ACC112 (cell line): ENCODE measurements at regions not wholly inside any gene's neighbourhood (a gene's known extent, or its start where the extent isn't known, plus 50 kb on each side); places are given as distances from the start of the nearest gene placed in this dataset.
"Not testable (repeated sequence)": the region's sequence is repeated elsewhere in the genome, so short reads cannot be mapped to it uniquely, and the experiment has no call there.

Experiments used
- H2AFZ ChIP-seq: fragments of 200-600 bp; sonication (generic); one replicate; pipeline ENCODE4 v1.6.0; 2017; ENCODE audit warnings: antibody characterized with exemption, low read length; ENCODE audit not compliant: unreplicated experiment
- H3K27ac ChIP-seq: fragments of 200-600 bp; sonication (generic); 2 replicates; pipeline ENCODE4 v1.5.1; 2014; ENCODE audit warnings: low read depth, mild to moderate bottlenecking, antibody characterized with exemption, low read length, moderate library complexity
- H3K27me3 ChIP-seq: fragments of 200-600 bp; sonication (generic); 2 replicates; pipeline ENCODE4 v1.6.1; 2014; ENCODE audit warnings: mild to moderate bottlenecking, antibody characterized with exemption, low read length, moderate library complexity, mixed read lengths; ENCODE audit not compliant: insufficient read depth
- H3K36me3 ChIP-seq: fragments of 200-600 bp; sonication (generic); 2 replicates; pipeline ENCODE4 v1.6.1; 2016; ENCODE audit warnings: mild to moderate bottlenecking, antibody characterized with exemption, low read length, moderate library complexity, mixed read lengths; ENCODE audit not compliant: insufficient read depth
- H3K4me1 ChIP-seq: fragments of 200-600 bp; sonication (generic); one replicate; pipeline ENCODE4 v1.6.1; 2016; ENCODE audit warnings: low read length, mixed read lengths; ENCODE audit not compliant: insufficient read depth, unreplicated experiment, control insufficient read depth
- H3K4me3 ChIP-seq: fragments of 200-600 bp; sonication (generic); 2 replicates; pipeline ENCODE4 v1.5.1; 2014; ENCODE audit warnings: mild to moderate bottlenecking, low read depth, low read length
- H3K79me2 ChIP-seq: fragments of 200-600 bp; sonication (generic); one replicate; pipeline ENCODE4 v1.6.0; 2016; ENCODE audit warnings: low read length; ENCODE audit not compliant: control insufficient read depth, unreplicated experiment, insufficient read depth

DNA sequence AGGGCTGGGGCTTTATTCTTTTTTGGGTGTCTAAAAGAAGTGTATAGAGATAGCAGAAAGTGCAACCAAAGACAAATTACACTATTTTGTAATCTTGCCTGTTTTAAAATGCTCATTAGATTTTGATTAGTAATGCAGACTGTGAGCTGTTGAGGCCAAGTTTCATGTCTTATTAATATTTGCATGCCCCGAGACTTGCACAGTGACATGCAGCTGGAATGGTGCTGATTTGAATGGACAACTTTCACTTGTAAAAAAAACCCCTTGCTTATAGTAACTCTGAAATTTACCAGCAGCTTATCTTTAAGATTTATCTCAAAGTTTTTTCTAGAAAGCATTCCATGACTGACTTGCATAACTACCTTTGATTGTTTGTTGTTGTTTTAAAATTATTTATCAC lies 835.1 kb upstream of the IGFBP7 start:
- no peaks in the 10 kb centered on the region for H3K79me2 ChIP-seq
- no peak overlapping the region for H3K27ac ChIP-seq
- no peak overlapping the region for H2AFZ ChIP-seq
- no peak overlapping the region for H3K4me3 ChIP-seq
- H3K27me3 ChIP-seq, result no peaks in the 10 kb centered on the region
- no peaks in the 10 kb centered on the region for H3K36me3 ChIP-seq
- H3K4me1 ChIP-seq, result no peaks in the 10 kb centered on the region

GRCh38 chr4:57943682-57944081 lies 833.5 kb upstream of the IGFBP7 start:
- H3K27ac ChIP-seq, result no peak overlapping the region
- no peaks in the 10 kb centered on the region for H3K36me3 ChIP-seq
- H3K4me3 ChIP-seq, result no peak overlapping the region
- no peaks in the 10 kb centered on the region for H3K4me1 ChIP-seq
- H3K79me2 ChIP-seq, result no peaks in the 10 kb centered on the region
- no peak overlapping the region for H2AFZ ChIP-seq
- H3K27me3 ChIP-seq, result no peaks in the 10 kb centered on the region

DNA sequence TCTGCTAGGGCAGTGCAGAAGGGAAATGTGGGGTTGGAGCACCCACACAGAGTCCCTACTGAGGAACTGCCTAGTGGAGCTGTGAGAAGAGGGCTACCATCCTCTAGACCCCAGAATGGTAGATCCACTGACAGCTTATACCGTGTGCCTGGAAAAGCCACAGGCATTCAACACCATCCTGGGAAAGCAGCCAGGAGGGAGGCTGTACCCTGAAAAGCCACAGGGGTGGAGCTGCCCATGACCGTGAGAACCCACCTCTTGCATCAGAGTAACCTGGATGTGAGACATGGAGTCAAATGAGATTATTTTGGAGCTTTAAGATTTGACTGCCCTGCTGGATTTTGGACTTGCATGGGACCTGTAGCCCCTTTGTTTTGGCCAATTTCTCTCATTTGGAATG lies 827.1 kb upstream of the IGFBP7 start:
- H3K36me3 ChIP-seq, H3K4me3 ChIP-seq, H3K4me1 ChIP-seq, H3K27me3 ChIP-seq, H2AFZ ChIP-seq, H3K79me2 ChIP-seq, H3K27ac ChIP-seq: not testable (repeated sequence)

DNA sequence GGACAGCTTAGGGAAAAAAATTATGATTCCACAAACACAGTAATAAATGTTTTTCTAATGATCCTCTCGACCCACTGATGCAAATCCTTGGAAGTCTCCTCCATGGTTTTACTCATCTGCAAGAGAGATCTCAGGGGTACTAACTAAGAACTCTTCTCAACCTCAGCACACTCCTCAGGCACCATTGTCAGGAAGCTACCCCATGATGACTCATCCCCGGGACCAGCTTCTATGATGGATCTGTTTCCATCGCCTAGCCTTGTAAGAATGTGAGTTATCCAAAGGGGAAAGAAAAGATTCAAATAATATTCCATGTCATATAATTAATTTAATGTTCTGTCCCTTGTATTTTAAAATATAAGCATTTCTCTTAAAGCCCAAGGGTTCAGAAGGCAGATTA lies 816.1 kb upstream of the IGFBP7 start:
- no peak overlapping the region for H3K27ac ChIP-seq
- no peak overlapping the region for H3K4me3 ChIP-seq
- no peaks in the 10 kb centered on the region for H3K27me3 ChIP-seq
- no peaks in the 10 kb centered on the region for H3K36me3 ChIP-seq
- no peaks in the 10 kb centered on the region for H3K4me1 ChIP-seq
- no peak overlapping the region for H2AFZ ChIP-seq
- H3K79me2 ChIP-seq, result no peaks in the 10 kb centered on the region

DNA sequence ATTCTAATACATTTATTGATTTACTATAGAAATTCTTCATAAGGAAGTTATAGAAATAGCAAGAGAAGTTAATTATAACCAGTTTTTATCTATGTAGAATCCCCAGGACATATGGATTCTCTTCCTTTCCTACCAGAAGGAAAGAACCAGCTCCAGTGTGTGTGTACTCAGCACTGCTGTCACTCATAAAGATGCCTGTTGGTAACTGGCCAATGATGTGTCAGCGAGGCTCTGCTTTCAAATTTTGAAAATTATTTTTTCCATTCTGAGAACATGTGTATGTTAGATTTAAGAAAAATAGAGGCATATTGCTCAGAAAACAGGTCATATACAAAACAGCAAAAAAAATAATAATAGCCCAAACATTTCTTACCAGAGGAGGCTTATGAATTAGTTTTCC lies 814.8 kb upstream of the IGFBP7 start:
- H3K27ac ChIP-seq, result no peak overlapping the region
- H3K4me3 ChIP-seq, result no peak overlapping the region
- no peaks in the 10 kb centered on the region for H3K36me3 ChIP-seq
- no peak overlapping the region for H2AFZ ChIP-seq
- H3K27me3 ChIP-seq, result no peaks in the 10 kb centered on the region
- no peaks in the 10 kb centered on the region for H3K4me1 ChIP-seq
- no peaks in the 10 kb centered on the region for H3K79me2 ChIP-seq

- no peak overlapping the region for H2AFZ ChIP-seq
- H3K4me1 ChIP-seq, result no peaks in the 10 kb centered on the region
- no peak overlapping the region for H3K4me3 ChIP-seq
- no peaks in the 10 kb centered on the region for H3K27me3 ChIP-seq
- H3K27ac ChIP-seq, result no peak overlapping the region
- no peaks in the 10 kb centered on the region for H3K36me3 ChIP-seq
- H3K79me2 ChIP-seq, result no peaks in the 10 kb centered on the region
Observed at GRCh38 chr4:57916479-57916878, 806.3 kb upstream of the IGFBP7 start.

DNA sequence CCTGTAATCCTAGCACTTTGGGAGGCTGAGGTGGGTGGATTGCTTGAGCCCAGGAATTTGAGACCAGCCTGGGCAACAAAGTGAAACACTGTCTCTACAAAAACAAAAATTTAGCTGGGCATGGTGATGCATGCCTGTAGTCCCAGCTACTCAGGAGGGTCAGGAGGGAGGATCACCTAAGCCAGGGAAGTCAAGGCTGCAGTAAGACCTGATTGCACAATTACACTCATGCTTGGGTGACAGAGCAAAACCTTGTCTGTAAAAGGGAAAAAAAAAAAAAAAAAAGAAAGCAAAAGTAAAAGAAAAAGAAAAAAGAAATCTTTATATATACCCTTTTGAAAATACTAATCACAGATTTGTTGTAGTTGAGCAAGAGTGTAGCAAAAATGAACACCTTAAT lies 801.0 kb upstream of the IGFBP7 start:
- no peak overlapping the region for H3K27ac ChIP-seq
- no peaks in the 10 kb centered on the region for H3K27me3 ChIP-seq
- no peak overlapping the region for H2AFZ ChIP-seq
- H3K4me1 ChIP-seq, result no peaks in the 10 kb centered on the region
- no peak overlapping the region for H3K4me3 ChIP-seq
- H3K36me3 ChIP-seq, result no peaks in the 10 kb centered on the region
- no peaks in the 10 kb centered on the region for H3K79me2 ChIP-seq

GRCh38 chr4:57910151-57910550 lies 800.0 kb upstream of the IGFBP7 start:
- no peak overlapping the region for H3K4me3 ChIP-seq
- no peak overlapping the region for H2AFZ ChIP-seq
- no peaks in the 10 kb centered on the region for H3K36me3 ChIP-seq
- no peaks in the 10 kb centered on the region for H3K79me2 ChIP-seq
- H3K4me1 ChIP-seq, result no peaks in the 10 kb centered on the region
- no peaks in the 10 kb centered on the region for H3K27me3 ChIP-seq
- no peak overlapping the region for H3K27ac ChIP-seq

DNA sequence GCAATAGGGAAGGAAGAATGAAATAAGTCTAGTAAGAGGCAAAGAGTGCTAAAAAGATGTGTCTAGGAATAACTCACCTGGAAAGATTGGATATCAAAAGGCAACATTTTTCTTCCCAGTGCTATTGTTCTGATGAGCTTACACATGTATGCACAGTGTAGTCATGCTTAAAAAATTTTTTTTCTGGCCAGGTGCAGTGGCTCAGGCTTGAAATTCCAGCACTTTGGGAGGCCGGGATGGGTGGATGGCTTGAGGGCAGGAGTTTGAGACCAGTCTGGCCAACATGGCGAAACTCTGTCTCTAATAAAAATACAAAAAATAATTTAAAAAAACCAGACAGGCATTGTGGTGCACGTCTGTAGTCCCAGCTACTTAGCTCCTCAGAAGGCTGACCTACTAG lies 795.8 kb upstream of the IGFBP7 start:
- Histone ChIP-seq H3K27ac (no peak overlapping the region), H3K4me1 (no peaks in the 10 kb centered on the region), H3K27me3 (no peaks in the 10 kb centered on the region), H3K36me3 (no peaks in the 10 kb centered on the region), H3K4me3 (no peak overlapping the region), H2AFZ (no peak overlapping the region), H3K79me2 (no peaks in the 10 kb centered on the region)

DNA sequence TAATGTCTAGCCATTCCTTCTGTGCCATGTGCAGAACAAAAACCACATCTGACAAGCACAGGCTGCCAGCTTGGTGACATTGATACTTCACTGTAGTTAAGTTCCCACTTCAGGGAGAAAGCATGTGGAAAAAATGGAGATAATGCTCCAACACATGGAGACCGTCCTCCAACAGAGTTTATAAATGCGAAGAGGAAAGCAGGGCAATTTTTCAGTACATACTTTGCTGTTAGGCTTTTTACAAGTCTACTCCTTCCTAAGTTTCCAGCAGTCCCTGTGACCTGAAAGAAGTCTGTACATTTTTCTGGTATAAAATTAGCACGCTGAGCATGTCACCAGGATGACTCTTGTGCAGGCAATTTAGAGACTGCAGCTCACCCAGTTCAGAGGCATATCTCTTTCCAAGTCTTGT lies 766.9 kb upstream of the IGFBP7 start:
- Histone ChIP-seq H3K4me1 (no peaks in the 10 kb centered on the region), H3K36me3 (no peaks in the 10 kb centered on the region), H3K27me3 (no peaks in the 10 kb centered on the region), H3K4me3 (no peak overlapping the region), H3K27ac (no peak overlapping the region), H2AFZ (no peak overlapping the region), H3K79me2 (no peaks in the 10 kb centered on the region)

- Histone ChIP-seq H3K27me3 (no peaks in the 10 kb centered on the region), H3K79me2 (no peaks in the 10 kb centered on the region), H3K4me1 (no peaks in the 10 kb centered on the region), H3K27ac (no peak overlapping the region), H3K4me3 (no peak overlapping the region), H3K36me3 (no peaks in the 10 kb centered on the region), H2AFZ (no peak overlapping the region)
Observed at GRCh38 chr4:57875829-57876392, 765.7 kb upstream of the IGFBP7 start.
